ENCODE measurements at regions not wholly inside any gene's neighbourhood (a gene's known extent, or its start where the extent isn't known, plus 50 kb on each side); places are given as distances from the start of the nearest gene placed in this dataset.
A peak's percentile ranks its signal among the peaks of the same experiment; 100 is the strongest.

- intact Hi-C loops (cut with micrococcal nuclease), result loop anchor here (2.0 to 10.0 kb wide), 5 partner anchors 224 to 1754 kb away; partner anchors contain the start of gene NEGR1
- no peaks in the 10 kb centered on the region for H3K4me1 ChIP-seq (ENCODE audit: control insufficient read depth, extremely low read depth, insufficient read depth, low read length)
- FAIRE-seq, result no peak
Observed at GRCh38 chr1:72845981-72846380, 563.6 kb upstream of the NEGR1 start.

More at GRCh38 chr1:72845981-72846380, 563.6 kb upstream of the NEGR1 start:
- Histone ChIP-seq H4K20me1 (replicated peaks; ENCODE audit: control insufficient read depth, extremely low read depth, insufficient read depth, low read length) (no peaks in the 10 kb centered on the region), H3K27ac (ENCODE audit: insufficient read depth, low read depth, low read length) (no peak overlapping the region), H3K27me3 (ENCODE audit: control insufficient read depth in 2 of 2, insufficient read depth in 2 of 2, low read length in 2 of 2) (no peaks in the 10 kb centered on the region), H3K79me2 (ENCODE audit: control insufficient read depth, insufficient read depth, low read length) (no peaks in the 10 kb centered on the region), H3K9me3 (replicated peaks; ENCODE audit: control insufficient read depth, insufficient read depth, low read length) (no peaks in the 10 kb centered on the region), H3K36me3 (ENCODE audit: control insufficient read depth in 2 of 2, extremely low read depth in 1 of 2, insufficient read depth in 2 of 2, low read length in 2 of 2) (no peaks in the 10 kb centered on the region), H2AFZ (ENCODE audit: low read depth, low read length) (no peak overlapping the region), H3K4me2 (ENCODE audit: insufficient read depth, low read length) (no peak overlapping the region), H3K4me3 (replicated peaks in 1 of 3; ENCODE audit: insufficient read depth in 1 of 3, low read depth in 1 of 3, low read length in 3 of 3) (no peak overlapping the region), H3K9ac (replicated peaks; ENCODE audit: extremely low read depth, insufficient read depth, low read length) (no peak overlapping the region), H3K9me1 (replicated peaks; ENCODE audit: control insufficient read depth, extremely low read depth, insufficient read depth, low read length) (no peaks in the 10 kb centered on the region)
- BruUV-seq (replicated peaks), result no TSS peak
- ChIA-PET CTCF (interaction anchor here (1.1 to 1.9 kb wide), 5 partner anchors 222 to 1650 kb away, joined by 3 to 7 read pairs (median 5); no protein-coding TSS in a partner anchor), POLR2A (interaction anchor here (0.6 kb wide), 1 partner anchor 8 kb away, joined by 3 read pairs; no protein-coding TSS in a partner anchor)
- dilution Hi-C loops (cut with MboI; ENCODE audit: extremely low pct_ligation_motif_present, low sequenced_read_pairs), result no loop called here
- peak; percentile 58 for DNase-seq (ENCODE audit: low read depth, low spot score)
- TF ChIP-seq MAX (IDR thresholded peaks at IDR 0.05; ENCODE audit: insufficient read depth, insufficient read length) (no peak), POLR2AphosphoS5 (IDR thresholded peaks at IDR 0.05; ENCODE audit: insufficient read depth, low read depth, low read length) (no peak), JUN (IDR thresholded peaks at IDR 0.05; ENCODE audit: borderline replicate concordance, insufficient read depth, insufficient read length, low read depth) (no peak), POLR2A (IDR thresholded peaks at IDR 0.05; ENCODE audit: low read depth, low read length) (no peak), EZH2 (IDR thresholded peaks at IDR 0.05; ENCODE audit: borderline replicate concordance, low read depth, low read length, severe bottlenecking) (no peak), FOS (IDR thresholded peaks at IDR 0.05; ENCODE audit: borderline replicate concordance, insufficient read depth, low read length) (no peak), CTCF (IDR thresholded peaks at IDR 0.05; ENCODE audit: extremely low read depth in 1 of 2, insufficient read depth in 1 of 2, low read depth in 1 of 2, low read length in 2 of 2) (no peak), GATA2 (IDR thresholded peaks at IDR 0.05; ENCODE audit: insufficient read depth, insufficient read length, low read depth, low read length) (no peak), MYC (IDR thresholded peaks at IDR 0.05; ENCODE audit: low read depth, low read length) (no peak)

Measured in endothelial cell of umbilical vein (primary cell).